GM18907 (cell line): ENCODE measurements at regions not wholly inside any gene's neighbourhood (a gene's known extent, or its start where the extent isn't known, plus 50 kb on each side); places are given as distances from the start of the nearest gene placed in this dataset.

Experiments
- ATAC-seq: cut with Tn5 transposase; IDR thresholded peaks from one replicate; pipeline ENCODE4 v1.9.1; 2021; ENCODE audit warnings: mild to moderate bottlenecking, moderate library complexity; ENCODE audit not compliant: unreplicated experiment

DNA sequence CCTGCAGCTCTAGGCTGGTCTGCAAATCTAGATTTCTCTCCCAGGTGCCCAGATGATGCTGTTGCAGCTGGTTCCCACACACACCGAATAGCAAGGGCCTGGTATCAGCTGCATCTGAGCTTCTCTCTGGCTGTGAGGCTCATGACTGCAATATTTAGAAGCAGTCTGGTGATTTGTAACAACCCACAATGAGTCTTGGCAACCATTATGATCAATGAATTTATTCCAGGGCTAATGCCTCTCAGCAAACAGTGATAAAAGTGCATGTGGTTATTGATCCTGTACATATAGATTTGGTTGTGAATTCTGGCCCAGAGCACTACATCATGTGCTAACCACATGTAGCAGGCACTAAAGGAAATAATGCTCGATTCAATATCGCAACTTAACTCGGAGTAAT, 114.3 kb downstream of the ASCL4 start:
- ATAC-seq, result no peak

- no peak for ATAC-seq
These were observed 117.5 kb downstream of the ASCL4 start for GRCh38 chr12:107891967-107892366.

DNA sequence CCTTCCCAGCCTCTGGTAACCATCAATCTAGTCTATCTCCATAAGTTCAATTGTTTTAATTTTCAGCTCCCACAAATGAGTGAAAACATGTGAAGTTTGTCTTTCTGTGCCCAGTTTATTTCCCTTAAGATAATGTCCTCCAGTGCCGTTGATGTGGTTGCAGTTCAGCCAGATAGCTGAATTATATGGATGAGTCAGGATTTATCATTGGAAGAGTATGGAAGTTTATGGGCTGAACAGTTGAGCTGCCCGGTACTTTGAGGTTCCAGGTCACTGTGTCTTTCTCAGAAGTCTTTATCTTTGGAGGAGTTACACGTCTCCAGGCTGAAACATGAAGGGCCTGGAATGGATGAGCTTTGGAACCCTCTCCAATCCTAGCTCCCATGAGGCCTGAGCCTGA, 120.1 kb downstream of the ASCL4 start:
- ATAC-seq, result no peak

DNA sequence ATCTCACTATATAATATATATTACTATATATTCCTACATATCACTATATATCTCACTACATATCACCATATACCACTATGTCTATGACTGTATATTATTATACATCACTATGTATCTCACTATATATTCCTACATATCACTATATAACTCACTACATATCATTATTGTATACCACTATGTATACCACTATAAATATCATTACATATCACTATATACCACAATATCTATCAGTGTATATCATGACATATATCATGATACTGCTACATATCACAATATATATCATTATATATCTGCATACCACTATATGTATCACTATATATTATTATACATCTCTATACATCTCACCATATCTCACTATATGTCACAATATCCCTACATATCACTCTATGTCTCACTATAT, 121.5 kb downstream of the ASCL4 start:
- ATAC-seq, result no peak

- ATAC-seq, result no peak
These were observed 126.1 kb downstream of the ASCL4 start for GRCh38 chr12:107900588-107900987.

DNA sequence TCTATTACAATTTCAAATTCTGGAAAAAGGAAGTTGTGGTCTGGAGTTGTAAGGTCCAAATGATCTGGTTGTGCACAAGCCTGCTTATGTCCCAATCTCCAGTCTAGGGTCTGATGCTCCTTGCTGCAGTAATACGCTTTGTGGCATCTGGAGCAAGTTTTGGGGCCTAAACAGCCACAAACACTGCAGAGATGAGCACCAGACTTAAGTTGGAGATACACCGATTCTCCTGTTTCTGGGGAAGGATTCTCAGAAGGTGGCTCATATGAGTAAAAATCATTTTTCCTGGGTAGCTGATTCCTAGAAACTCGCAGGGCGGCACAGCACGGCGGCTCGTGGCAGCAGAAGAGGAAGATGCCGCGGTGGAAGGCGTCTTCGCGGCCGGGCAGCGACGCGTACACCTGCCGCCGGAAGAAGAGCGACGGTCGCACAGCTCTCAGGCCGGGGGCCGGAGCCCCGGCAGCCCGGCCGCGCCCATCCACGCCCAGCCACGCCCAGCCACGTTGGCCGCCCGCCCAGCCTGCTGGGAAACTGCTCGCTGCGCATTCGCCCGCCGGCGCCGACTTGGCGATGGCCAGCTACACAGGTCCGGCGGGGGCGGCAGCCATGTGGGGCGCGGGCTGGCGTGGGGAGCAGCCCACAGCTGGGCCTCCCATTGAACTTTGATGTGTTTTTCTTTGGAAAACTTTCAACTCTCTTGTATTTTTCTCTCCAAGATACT, 129.0 kb downstream of the ASCL4 start:
- ATAC-seq, result peak; percentile 89

- no peak for ATAC-seq
These were observed 132.2 kb downstream of the ASCL4 start for GRCh38 chr12:107906707-107907106.

GRCh38 chr12:107912421-107913004, 138.0 kb downstream of the ASCL4 start:
- ATAC-seq, result peak; percentile 46

GRCh38 chr12:107914460-107914977, 140.0 kb downstream of the ASCL4 start:
- no peak for ATAC-seq

DNA sequence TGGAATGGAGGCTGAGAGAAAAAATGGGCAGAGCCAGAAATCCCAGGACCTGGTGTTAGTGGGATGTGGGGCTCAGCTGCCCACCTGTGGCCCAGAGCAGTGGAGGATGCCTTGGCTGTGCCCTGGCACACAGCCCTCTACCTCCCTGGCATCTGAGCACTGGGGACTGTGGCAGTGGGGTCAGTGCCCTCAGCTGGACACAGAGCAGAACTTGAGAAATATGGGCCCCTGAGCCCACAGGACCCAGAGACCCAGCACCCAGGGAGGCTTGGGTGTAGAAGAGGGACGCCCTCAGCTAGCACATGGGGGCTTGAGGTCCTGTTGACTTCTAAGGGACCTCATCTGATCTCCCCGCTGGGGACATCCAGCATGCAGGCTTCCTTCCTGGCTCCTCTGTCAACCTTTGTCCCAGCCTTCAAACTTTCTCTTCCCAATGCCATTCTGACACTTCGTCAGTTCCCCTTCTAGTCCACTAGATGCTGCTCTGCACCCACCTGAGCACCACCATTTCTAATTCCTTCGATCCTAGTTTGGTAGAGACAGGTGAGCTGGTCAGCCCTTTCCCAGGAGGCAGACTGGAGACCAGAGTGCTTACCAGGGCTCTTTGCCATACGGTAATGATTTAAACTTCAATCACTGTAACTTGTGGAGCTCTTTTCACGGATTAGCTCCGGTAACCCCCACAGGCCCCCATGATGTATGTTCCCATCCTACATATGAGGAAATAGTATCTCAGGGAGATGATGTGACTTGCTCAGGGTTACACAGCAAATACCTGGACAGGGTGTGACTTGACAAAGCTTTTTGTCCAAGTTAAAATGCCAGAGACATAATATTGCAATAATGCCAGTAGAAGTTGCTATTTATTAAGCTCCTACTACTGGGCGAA, 143.7 kb downstream of the ASCL4 start:
- ATAC-seq, result no peak

- ATAC-seq, result no peak
These were observed 146.6 kb downstream of the ASCL4 start for GRCh38 chr12:107921062-107921461.

DNA sequence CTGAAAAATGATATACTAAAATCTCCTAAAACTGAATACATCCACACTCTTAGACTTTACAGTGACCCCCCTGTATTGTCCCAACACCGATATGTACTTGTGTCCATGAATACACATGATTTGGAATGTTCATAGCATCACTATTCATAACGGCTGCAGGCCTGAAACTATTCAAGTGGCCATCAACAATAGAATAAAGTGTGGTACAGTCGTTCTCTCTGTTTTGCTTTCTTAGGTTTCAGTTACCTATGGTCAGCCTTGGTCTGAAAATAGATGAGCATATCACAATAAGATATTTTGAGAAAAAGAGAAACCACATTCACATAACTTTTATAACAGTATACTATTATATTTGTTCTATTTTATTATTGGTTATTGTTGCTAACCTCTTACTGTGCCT, 150.6 kb downstream of the ASCL4 start:
- ATAC-seq, result no peak

GRCh38 chr12:107929436-107929835, 154.9 kb downstream of the ASCL4 start:
- ATAC-seq, result no peak

DNA sequence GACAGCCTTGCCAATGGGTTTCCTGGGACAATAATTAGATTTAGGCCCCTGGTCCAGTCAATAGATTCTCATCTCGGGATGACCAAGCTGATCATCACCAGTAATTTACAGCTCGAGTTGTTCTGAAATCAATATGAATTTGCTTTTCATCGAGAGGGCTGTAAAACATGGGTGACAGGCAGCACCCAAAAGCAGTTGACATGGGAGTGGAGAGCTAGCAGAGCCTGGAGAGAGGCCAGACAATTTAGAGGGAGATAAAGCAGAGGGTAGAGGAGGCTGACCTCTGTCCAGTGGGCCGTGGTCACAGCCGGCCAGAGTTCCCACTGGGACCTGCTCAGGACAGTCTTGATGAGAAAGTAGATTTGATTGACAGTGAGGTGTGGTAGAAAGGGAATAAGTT, 157.3 kb downstream of the ASCL4 start:
- ATAC-seq, result no peak

DNA sequence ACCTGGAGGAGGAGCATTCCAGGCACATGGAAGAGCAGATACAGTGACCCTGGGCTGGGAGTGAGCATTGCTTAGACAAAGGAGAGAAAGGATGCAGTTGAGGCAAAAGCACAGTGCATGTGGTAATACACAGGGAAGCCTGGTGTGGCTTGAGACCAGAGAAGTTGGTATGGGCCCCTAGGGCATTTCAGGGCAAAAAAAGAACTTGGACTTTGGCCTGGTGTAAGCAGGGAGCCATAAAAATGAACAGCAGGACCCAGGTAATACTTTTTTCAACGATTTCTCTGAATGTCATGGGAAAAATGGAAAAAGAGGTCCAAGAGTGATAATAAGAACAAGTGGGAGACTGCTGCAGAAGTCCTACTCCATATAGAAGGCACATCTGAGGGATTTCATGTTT, 163.9 kb downstream of the ASCL4 start:
- no peak for ATAC-seq

- ATAC-seq, result no peak
These were observed 174.0 kb downstream of the ASCL4 start for GRCh38 chr12:107948391-107948945.

GRCh38 chr12:107951024-107951423, 176.5 kb downstream of the ASCL4 start:
- no peak for ATAC-seq

GRCh38 chr12:107955966-107956643, 173.0 kb upstream of the WSCD2 start:
- no peak for ATAC-seq

GRCh38 chr12:107957459-107957858, 171.6 kb upstream of the WSCD2 start:
- no peak for ATAC-seq

GRCh38 chr12:107963635-107964034, 165.5 kb upstream of the WSCD2 start:
- no peak for ATAC-seq

- ATAC-seq, result no peak
These were observed 161.9 kb upstream of the WSCD2 start for GRCh38 chr12:107967170-107967569.
